GM19023 (cell line): ENCODE measurements at regions not wholly inside any gene's neighbourhood (a gene's known extent, or its start where the extent isn't known, plus 50 kb on each side); places are given as distances from the start of the nearest gene placed in this dataset.
"Not testable (repeated sequence)": the region's sequence is repeated elsewhere in the genome, so short reads cannot be mapped to it uniquely, and the experiment has no call there.

ENCODE experiments used
- ATAC-seq: cut with Tn5 transposase; IDR thresholded peaks from one replicate; pipeline ENCODE4 v1.9.1; 2021; ENCODE audit warnings: mild to moderate bottlenecking, moderate library complexity; ENCODE audit not compliant: unreplicated experiment

DNA sequence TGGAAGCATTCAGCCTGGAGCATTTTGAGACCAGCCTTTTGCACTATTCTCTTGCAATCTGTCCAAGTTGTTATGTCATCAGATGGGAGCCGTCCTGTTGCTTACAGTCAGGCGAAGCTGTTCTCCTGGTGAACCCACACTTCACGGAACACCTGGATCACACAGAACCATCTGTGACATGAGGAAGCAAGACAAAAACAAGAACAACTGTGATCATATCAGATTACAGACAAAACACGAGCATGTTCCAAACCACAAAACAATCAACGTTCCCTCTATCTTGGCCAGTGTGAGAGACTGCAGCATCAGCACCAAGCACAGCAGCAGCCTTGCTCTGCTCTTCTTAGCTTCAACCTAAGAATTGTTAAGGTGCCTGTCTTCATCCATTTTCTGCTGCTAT, 180.5 kb upstream of the SFSWAP start:
- ATAC-seq: no peak

DNA sequence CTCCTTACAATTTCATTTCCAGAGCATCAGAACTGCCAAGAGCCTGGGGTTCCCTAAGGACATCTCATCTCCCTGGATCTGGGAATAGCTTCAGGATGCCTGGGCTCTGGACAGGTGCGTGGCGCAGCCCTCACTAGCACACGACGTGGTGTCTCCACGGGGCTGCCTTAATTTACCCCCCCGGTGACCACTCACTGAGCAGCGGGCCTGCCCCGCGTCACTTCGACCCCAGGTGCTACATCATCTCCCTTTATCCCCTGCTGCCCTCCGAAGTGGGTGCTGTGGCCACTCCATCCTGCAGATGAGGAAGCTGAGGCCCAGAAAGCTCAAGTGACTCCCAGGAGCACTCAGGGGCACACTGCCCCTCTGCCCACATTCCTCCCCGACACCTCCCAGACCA, 177.8 kb upstream of the SFSWAP start:
- no peak for ATAC-seq

DNA sequence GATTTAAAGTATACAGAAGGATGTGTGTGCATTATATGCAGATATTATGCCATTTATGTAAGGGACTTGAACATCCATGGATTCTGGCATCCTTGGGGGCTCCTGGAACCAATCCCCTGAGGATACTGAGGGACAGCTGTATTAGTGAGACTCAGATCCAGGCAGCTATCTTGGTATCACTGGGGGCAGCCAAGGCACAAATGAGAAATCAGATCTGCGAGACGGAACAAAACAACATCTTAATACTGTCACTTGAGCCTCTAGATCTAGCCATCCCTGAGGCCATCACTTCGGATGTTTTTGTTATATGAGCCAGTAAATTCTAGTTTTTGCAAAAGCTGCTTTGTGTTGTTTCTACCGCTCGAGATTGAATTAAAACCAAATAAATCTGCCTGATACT, 175.1 kb upstream of the SFSWAP start:
- ATAC-seq: no peak

DNA sequence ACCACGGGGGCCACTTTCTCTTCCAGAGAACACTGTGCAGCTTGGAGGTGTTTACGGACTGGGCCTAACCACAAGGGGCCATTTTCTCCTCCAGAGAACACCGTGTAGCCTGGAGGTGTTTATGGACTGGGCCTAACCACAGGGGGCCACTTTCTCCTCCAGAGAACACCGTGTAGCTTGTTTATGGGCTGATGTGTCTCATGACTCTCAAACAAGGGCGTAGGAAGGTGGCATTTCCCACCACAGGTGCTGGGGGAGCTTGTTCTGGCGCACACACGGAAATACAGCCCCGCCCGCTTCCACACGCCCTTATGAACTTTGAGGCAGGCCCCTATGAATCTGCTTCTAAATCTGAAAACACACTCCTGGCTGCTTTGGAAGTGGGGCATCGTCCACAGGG, 174.6 kb upstream of the SFSWAP start:
- no peak for ATAC-seq

DNA sequence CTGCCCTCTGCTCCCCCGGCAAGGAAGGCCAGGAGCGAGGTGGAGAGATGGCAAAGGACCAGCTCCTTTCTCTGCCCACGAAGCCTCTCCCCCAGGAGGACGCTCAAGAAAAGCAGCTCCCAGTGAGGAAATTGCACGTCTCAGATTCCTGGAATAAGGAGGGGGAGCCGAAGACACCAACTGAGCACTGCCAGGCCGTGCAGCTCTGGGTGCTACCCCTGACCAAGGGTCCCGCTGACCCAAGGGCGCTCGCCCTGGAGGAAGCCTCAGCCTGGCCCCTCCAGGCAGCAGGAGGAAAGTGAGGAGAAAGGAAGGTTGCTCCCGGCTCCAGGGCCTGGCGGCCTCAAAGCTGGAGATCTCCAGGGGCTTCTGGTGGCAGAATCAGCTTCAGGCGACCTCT, 174.1 kb upstream of the SFSWAP start:
- no peak for ATAC-seq

GRCh38 chr12:131537267-131537958, 173.5 kb upstream of the SFSWAP start:
- ATAC-seq: no peak

- ATAC-seq: no peak
Measured at GRCh38 chr12:131539381-131539780, 171.5 kb upstream of the SFSWAP start.

GRCh38 chr12:131540138-131540623, 170.7 kb upstream of the SFSWAP start:
- no peak for ATAC-seq

GRCh38 chr12:131541512-131541911, 169.4 kb upstream of the SFSWAP start:
- not testable (repeated sequence) for ATAC-seq

DNA sequence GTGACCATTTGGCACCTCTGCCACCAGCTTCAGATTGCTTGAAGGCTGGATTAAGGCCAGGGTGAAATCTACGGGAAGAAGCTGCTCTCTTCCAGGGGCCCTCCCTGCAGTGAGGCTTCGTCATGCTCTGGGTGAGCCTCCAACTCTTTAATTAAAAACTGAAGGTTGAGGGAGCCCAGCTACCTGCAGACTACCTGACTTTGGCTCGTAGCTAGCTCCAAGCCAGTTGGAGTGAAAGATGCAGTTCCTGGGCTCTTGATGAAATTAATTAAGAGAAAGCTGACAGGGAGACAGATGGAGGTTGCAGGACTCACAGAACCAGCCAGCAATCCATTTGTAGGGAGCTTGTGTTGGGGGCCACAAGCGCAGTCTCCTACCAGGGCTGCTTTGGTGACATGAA, 168.5 kb upstream of the SFSWAP start:
- ATAC-seq: no peak

DNA sequence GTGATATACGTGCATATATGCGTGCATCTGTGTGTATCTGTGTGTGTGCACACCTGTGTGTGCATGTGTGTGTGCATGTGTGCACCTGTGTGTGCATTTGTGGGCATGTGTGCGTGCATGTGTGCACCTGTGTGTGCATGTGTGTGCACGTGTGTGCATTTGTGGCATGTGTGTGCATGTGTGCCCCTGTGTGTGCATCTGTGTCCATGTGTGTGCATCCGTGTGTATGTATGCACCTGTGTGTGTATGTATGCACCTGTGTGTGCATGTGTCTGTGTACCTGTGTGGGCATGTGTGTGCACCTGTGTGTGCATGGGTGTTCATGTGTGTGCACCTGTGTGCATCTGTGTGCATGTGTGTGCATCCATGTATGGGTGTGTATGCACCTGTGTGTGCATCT, 167.8 kb upstream of the SFSWAP start:
- no peak for ATAC-seq

- ATAC-seq: no peak
Measured at GRCh38 chr12:131547555-131547954, 163.3 kb upstream of the SFSWAP start.

DNA sequence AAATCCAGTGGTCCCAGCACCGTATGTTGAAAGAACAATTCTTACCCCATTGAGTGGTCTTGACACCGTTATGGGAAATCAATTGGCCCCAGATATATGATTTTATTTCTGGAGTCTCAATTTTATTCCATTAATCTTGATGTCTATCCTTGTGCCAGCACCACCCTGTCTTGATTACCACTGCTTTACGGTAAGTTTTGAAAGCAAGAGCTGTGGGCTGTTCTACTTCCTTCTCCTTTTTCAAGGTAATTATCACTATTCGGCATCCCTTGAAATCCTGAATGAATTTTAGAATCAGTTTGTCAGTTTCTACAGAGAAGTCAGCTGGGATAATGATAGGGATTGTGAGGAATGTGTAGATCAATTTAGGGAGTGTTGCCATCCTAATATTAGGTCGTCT, 160.8 kb upstream of the SFSWAP start:
- ATAC-seq: no peak

DNA sequence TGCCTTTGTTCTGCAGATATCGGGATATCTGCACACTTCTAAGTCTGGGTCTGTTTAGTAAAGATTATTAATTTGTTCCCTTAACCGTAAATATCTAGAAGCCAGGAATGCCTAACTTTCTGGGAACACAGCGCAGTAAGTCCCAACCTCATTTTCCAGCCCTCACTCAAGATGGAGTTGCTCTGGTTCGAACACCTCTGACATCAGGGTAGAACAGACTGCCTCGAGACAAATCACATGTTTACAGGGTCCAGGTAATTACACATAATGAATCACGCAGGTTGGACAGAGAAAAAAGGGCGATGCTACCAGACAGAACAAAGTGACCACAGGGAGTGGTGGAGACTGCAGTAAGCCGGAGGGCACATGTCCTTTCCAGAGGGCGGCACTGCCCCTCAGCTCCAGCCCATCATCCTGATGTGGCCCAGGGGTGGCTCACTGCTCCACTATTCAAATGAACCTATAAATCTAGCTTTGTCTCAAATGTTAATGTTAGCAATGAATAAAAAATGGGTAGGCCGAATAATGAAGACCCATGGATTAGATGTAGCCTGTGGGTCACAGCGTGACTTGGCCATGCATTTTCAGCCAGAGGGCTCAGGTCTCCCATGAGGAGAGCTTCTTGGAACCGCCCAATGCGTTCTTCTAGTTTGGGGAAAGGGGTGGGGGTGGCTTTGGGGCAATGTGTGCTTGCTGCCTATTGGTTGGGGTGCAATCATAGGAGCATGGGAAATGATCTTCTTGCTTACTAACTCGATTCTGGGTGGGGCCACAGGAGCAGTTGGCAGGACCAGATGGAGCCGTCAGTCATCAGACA, 159.0 kb upstream of the SFSWAP start:
- ATAC-seq: no peak

DNA sequence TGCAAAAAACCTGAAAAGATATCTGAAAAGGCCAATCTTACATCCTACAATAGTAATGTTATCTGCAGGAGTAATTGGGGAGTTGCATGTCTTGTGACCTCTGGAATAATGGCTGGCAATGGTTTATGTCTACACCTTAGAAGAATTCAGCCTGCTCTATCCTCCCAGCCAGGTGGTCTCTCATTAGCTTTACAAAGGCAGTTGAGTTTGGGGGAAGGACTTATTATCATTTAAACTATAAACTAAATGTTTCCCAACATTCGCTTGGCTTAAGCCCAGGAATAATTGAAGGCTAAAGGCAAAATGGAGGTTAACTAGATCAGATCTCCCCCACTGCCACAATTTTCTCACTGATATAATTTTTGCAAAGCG, 158.4 kb upstream of the SFSWAP start:
- no peak for ATAC-seq

GRCh38 chr12:131553096-131553777, 157.7 kb upstream of the SFSWAP start:
- no peak for ATAC-seq

- ATAC-seq: no peak
Measured at GRCh38 chr12:131555197-131555846, 155.6 kb upstream of the SFSWAP start.

DNA sequence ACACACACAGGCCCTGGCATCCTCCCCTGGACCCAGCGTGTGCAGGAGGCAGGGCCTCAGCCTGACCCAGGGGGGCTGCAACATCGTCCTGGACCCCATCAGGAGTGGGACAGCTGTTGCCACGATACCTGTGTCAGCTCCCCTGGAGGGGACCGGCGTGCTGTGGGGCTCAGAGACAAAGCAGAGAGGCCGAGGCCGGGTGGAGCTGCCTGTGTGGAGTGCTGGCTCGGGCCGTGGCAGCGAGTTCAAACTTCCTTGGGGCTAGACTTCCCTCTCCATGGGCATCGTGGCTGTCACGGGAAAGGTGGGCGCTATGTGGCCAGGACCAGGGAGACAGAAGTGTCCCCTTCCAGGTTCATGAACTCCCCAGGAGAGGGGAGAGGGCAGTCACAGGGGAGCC, 155.0 kb upstream of the SFSWAP start:
- no peak for ATAC-seq

- ATAC-seq: no peak
Measured at GRCh38 chr12:131557078-131557709, 153.7 kb upstream of the SFSWAP start.

DNA sequence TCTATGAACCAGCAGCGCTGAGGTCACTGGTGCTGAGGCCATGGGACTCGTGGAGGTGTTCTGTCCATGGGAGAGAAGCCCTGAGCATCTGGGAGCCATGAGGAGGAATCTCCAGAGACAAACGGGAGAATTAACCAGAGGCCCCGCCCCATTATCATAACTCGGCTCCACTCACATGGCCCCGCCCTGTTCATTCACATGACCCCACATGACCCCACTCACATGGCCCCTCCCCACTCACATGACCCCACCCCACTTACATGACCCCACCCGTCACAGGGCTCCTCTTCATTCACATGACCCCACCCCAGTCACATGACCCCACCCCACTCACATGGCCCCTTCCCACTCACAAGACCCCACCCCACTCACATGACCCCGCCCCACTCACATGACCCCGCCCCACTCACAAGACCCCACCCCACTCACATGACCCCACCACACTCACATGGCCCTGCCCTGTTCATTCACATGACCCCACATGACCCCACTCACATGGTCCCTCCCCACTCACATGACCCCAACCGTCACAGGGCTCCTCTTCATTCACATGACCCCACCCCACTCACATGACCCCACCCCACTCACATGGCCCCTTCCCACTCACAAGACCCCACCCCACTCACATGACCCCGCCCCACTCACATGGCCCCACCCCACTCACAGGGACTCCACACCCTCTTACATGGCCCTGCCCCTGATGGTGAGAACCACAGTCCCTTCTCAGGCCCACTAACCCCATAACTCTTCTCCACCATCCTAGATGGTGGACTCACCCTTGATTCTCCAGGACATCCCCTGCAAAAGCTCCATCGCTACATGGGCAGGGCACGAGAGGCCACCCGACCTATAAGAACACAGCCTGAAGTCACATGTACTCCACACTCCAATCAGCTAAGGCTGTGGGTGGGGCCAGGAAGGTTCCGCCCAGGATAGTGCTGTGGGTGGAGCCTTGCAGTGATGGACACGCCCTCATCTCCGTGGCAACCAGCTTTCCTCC, 151.1 kb upstream of the SFSWAP start:
- ATAC-seq: no peak
